ENCODE measurements at regions not wholly inside any gene's neighbourhood (a gene's known extent, or its start where the extent isn't known, plus 50 kb on each side); places are given as distances from the start of the nearest gene placed in this dataset.

GRCh38 chr2:160940271-160940670 lies 220.0 kb upstream of the TANK start:
- Histone ChIP-seq H3K27ac (no peak overlapping the region), H3K27me3 (ENCODE audit: insufficient read depth, low read depth, severe bottlenecking) (no peaks in the 10 kb centered on the region), H3K36me3 (no peaks in the 10 kb centered on the region), H3K4me3 (ENCODE audit: low read depth, low read length) (no peak overlapping the region), H3K9me3 (ENCODE audit: severe bottlenecking) (no peaks in the 10 kb centered on the region)
- TF ChIP-seq CTCF (IDR thresholded peaks at IDR 0.05; ENCODE audit: low read depth, low read length), result no peak
- no peak for DNase-seq

- Histone ChIP-seq H3K36me3 (no peaks in the 10 kb centered on the region), H3K27me3 (ENCODE audit: insufficient read depth, low read depth, severe bottlenecking) (no peaks in the 10 kb centered on the region), H3K4me3 (ENCODE audit: low read depth, low read length) (no peak overlapping the region), H3K9me3 (ENCODE audit: severe bottlenecking) (no peaks in the 10 kb centered on the region), H3K27ac (no peak overlapping the region)
- no peak for TF ChIP-seq CTCF (IDR thresholded peaks at IDR 0.05; ENCODE audit: low read depth, low read length)
- DNase-seq, result no peak
Measured at GRCh38 chr2:160940699-160941098, 219.5 kb upstream of the TANK start.

DNA sequence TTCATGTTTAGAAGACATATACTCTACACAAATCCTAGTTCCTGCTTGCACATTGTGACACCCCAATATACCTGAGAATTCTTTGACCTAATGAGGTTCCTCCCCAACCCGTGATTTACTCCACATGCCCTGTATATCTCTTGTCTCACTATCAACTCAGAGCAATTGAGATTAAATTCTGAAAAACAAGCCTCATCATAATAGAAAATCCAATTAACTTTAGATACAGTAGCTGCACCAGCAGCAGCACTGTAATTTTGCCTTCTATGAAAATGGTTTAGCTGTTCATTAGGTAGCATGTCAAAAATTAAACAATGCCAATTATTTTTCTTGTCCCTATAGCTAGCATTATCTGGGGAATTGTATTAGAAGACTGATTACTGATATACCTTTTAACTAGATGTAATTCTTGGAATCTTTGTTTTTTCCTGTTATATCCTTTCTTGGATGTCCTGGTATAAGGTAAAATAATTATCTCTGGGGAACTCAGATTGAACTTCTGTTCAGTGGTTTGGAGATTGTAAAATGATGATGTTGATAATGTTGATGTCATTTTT lies 218.9 kb upstream of the TANK start:
- no peak for DNase-seq
- H3K4me3 ChIP-seq (ENCODE audit: low read depth, low read length), result no peak overlapping the region
- no peak for TF ChIP-seq CTCF (IDR thresholded peaks at IDR 0.05; ENCODE audit: low read depth, low read length)
- no peaks in the 10 kb centered on the region for H3K9me3 ChIP-seq (ENCODE audit: severe bottlenecking)
- H3K27me3 ChIP-seq (ENCODE audit: insufficient read depth, low read depth, severe bottlenecking), result no peaks in the 10 kb centered on the region
- no peak overlapping the region for H3K27ac ChIP-seq
- H3K36me3 ChIP-seq, result no peaks in the 10 kb centered on the region

DNA sequence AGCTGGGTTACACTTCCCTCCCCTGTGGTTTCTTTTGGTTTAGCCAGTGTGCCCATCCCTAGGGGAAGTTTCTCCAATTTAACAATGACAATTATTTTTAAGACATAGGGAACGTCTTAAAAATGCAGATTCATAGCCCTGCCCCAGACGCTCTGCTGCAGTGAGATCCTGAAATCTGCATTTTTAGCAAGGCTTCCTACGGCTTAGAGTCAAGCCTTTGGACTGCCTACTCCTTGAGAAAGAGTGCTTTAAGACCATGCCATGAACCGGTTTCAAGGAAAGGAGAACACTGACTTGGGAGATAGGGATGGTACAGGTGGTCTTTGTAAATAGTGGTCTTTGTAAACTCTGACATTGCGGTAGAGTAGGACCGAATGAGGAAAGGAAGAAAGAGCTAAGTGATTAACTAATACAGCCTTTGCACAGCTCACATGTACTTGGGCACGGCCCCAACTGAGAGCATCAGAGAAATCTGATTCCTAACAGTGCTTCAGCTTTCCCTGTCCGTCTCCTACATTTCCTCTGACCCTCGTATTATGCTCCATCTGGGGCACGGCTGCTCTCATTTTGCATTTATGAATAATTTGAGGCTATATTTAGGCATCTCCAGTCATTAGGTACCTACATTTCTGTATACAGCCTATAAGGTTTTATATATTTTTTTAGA lies 217.6 kb upstream of the TANK start:
- Histone ChIP-seq H3K27me3 (ENCODE audit: insufficient read depth, low read depth, severe bottlenecking) (no peaks in the 10 kb centered on the region), H3K9me3 (ENCODE audit: severe bottlenecking) (no peaks in the 10 kb centered on the region), H3K27ac (no peak overlapping the region), H3K4me3 (ENCODE audit: low read depth, low read length) (no peak overlapping the region), H3K36me3 (no peaks in the 10 kb centered on the region)
- no peak for TF ChIP-seq CTCF (IDR thresholded peaks at IDR 0.05; ENCODE audit: low read depth, low read length)
- DNase-seq, result no peak

DNA sequence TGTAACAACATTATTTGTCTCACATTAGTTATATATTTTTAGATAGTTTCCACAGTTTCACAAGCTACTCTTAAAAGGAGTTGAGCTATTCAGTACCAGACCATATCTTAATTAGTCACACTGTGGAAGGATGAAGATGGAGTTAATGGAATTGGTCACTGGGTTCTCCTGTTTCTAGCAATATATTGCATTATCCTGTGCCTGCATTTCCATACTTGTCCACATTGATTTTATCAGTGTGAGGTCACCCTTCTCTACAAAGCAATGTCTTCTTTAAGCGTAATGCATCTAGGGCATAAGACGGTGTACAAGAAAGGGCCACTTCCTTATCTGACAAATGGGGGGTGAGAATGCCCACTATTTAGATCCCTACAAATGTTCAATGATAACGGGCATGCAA lies 216.8 kb upstream of the TANK start:
- TF ChIP-seq CTCF (IDR thresholded peaks at IDR 0.05; ENCODE audit: low read depth, low read length), result no peak
- no peaks in the 10 kb centered on the region for H3K27me3 ChIP-seq (ENCODE audit: insufficient read depth, low read depth, severe bottlenecking)
- no peak overlapping the region for H3K4me3 ChIP-seq (ENCODE audit: low read depth, low read length)
- no peak for DNase-seq
- H3K9me3 ChIP-seq (ENCODE audit: severe bottlenecking), result no peaks in the 10 kb centered on the region
- no peaks in the 10 kb centered on the region for H3K36me3 ChIP-seq
- H3K27ac ChIP-seq, result no peak overlapping the region
